ENCODE measurements at regions not wholly inside any gene's neighbourhood (a gene's known extent, or its start where the extent isn't known, plus 50 kb on each side); places are given as distances from the start of the nearest gene placed in this dataset.

- no peak for TF ChIP-seq CTCF (IDR thresholded peaks at IDR 0.05)
- TF ChIP-seq POLR2AphosphoS5 (IDR thresholded peaks at IDR 0.05): no peak
- no peak for TF ChIP-seq EP300 (IDR thresholded peaks at IDR 0.05)
Measured at GRCh38 chr10:118842843-118843624, 88.3 kb upstream of the CACUL1 start.

Measured in stomach (tissue), 4 donors.